A673 (cell line): ENCODE measurements at regions not wholly inside any gene's neighbourhood (a gene's known extent, or its start where the extent isn't known, plus 50 kb on each side); places are given as distances from the start of the nearest gene placed in this dataset.

Experiments
- BruUV-seq: library from RNA; stranded (reverse); fragments of 400-500 nt; replicated peaks from 2 replicates; lab custom pipeline; 2021; lab: Mats Ljungman, UMichigan
- CTCF ChIA-PET: fragments of 300-600 bp; sonication (Branson Sonifier 250); formaldehyde crosslinking; loops from one replicate; lab custom pipeline; 2022; ENCODE audit warnings: antibody characterized with exemption; lab: Charles Lee
- POLR2A ChIA-PET: fragments of 300-600 bp; sonication (Branson Sonifier 250); formaldehyde crosslinking; loops from one replicate; lab custom pipeline; 2022; ENCODE audit warnings: antibody characterized with exemption; ENCODE audit not compliant: low non-redundant PET; lab: Charles Lee
- DNase-seq: peaks from one replicate; pipeline ENCODE4 v3.0.0-alpha.2; 2015; ENCODE audit warnings: low spot score
- H3K27ac ChIP-seq: fragments of 200-600 bp; sonication (generic); 2 replicates; pipeline ENCODE4 v1.5.1; 2016; ENCODE audit warnings: mixed run types, low read depth, mild to moderate bottlenecking, mixed read lengths, antibody characterized with exemption, low read length; ENCODE audit not compliant: poor library complexity, severe bottlenecking
- H3K27me3 ChIP-seq: fragments of 200-600 bp; sonication (generic); replicated peaks from 2 replicates; pipeline ENCODE4 v1.6.1; 2017; ENCODE audit warnings: mixed run types, low read depth, mild to moderate bottlenecking, mixed read lengths, antibody characterized with exemption, low read length; ENCODE audit not compliant: insufficient read depth, poor library complexity
- H3K36me3 ChIP-seq: fragments of 200-600 bp; sonication (generic); 2 replicates; pipeline ENCODE4 v1.6.1; 2016; ENCODE audit warnings: mixed run types, mild to moderate bottlenecking, mixed read lengths, antibody characterized with exemption, low read length; ENCODE audit not compliant: insufficient read depth, poor library complexity, severe bottlenecking
- H3K4me1 ChIP-seq: fragments of 200-600 bp; sonication (generic); 2 replicates; pipeline ENCODE4 v1.6.1; 2017; ENCODE audit warnings: mixed run types, mild to moderate bottlenecking, mixed read lengths, antibody characterized with exemption, low read length; ENCODE audit not compliant: insufficient read depth, poor library complexity, severe bottlenecking
- H3K4me3 ChIP-seq: fragments of 200-600 bp; sonication (generic); 2 replicates; pipeline ENCODE4 v1.5.1; 2016; ENCODE audit warnings: low read depth, mixed run types, mild to moderate bottlenecking, mixed read lengths, low read length; ENCODE audit not compliant: poor library complexity, severe bottlenecking
- H3K9me3 ChIP-seq: fragments of 200-600 bp; sonication (generic); 2 replicates; pipeline ENCODE4 v1.6.1; 2016; ENCODE audit warnings: mixed run types, low read depth, mild to moderate bottlenecking, mixed read lengths, antibody characterized with exemption, low read length; ENCODE audit not compliant: poor library complexity, severe bottlenecking
- EZH2 ChIP-seq: fragments of 200-600 bp; sonication (generic); IDR thresholded peaks from 2 replicates; pipeline ENCODE4 v1.6.1; 2017; ENCODE audit warnings: borderline replicate concordance, low read depth, mild to moderate bottlenecking, mixed read lengths, antibody characterized with exemption, low read length; ENCODE audit not compliant: poor library complexity, severe bottlenecking
- intact Hi-C: fragments of 100-400 bp; cut with micrococcal nuclease; formaldehyde crosslinking; loops from one replicate; pipeline ENCODE4 v1.10.0; 2022; ENCODE audit not compliant: unreplicated experiment
- TF ChIP-seq, protein P1 (sequence below): fragments of 300-800, 200-600 bp; sonication (generic); conservative IDR thresholded peaks from 2 replicates; pipeline ENCODE4 v1.5.1; 2017; ENCODE audit warnings: low read depth, mild to moderate bottlenecking, antibody characterized with exemption, low read length, moderate library complexity, mixed read lengths

DNA sequence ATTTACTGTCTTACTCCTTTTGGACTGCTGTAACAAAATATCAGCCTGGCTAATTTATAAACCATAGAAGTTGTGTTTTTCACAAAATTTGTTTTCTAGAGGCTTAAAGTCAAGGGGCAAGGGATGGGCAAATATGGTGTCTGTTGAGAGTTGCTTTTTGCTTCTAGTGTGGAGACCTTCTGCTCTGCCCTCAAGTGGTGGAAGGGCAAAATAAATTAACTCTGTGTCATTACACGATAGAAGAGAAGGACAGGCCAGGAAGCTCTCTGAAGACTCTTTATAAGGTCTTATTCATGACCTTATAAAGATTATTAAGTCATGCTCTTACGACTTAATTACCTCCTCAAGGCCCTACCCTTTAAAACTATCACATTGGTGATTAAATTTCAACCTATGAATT is 181.2 kb upstream of the LRATD1 start:
- intact Hi-C loops, result no loop called here
- POLR2A ChIA-PET, result no interaction called here
- Histone ChIP-seq H3K36me3 (no peaks in the 10 kb centered on the region), H3K4me3 (no peak overlapping the region), H3K9me3 (no peaks in the 10 kb centered on the region), H3K4me1 (no peaks in the 10 kb centered on the region), H3K27me3 (no peaks in the 10 kb centered on the region), H3K27ac (no peak overlapping the region)
- no TSS peak for BruUV-seq
- CTCF ChIA-PET, result no interaction called here
- DNase-seq, result no peak
- TF ChIP-seq, protein P1, sequence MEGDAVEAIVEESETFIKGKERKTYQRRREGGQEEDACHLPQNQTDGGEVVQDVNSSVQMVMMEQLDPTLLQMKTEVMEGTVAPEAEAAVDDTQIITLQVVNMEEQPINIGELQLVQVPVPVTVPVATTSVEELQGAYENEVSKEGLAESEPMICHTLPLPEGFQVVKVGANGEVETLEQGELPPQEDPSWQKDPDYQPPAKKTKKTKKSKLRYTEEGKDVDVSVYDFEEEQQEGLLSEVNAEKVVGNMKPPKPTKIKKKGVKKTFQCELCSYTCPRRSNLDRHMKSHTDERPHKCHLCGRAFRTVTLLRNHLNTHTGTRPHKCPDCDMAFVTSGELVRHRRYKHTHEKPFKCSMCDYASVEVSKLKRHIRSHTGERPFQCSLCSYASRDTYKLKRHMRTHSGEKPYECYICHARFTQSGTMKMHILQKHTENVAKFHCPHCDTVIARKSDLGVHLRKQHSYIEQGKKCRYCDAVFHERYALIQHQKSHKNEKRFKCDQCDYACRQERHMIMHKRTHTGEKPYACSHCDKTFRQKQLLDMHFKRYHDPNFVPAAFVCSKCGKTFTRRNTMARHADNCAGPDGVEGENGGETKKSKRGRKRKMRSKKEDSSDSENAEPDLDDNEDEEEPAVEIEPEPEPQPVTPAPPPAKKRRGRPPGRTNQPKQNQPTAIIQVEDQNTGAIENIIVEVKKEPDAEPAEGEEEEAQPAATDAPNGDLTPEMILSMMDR, result no peak
- no peak for TF ChIP-seq EZH2

DNA sequence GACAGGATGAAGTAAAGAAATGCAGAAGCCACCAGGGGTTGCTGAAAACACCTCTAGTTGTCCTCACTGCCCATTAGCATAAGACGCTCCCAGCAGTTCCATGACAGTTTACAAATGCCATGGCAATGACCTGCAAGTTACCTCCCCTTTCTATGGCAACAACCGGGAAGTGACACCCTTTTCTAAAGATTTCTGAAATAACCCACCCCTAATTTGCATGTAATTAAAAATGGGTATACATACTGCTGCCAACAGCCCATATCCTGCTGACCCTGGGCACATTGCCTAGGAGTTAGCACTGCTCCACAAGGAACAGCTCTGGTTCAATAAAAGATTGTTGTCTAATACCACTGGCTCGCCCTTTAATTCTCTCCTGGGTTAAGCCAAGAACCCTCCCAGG is 178.3 kb upstream of the LRATD1 start:
- no TSS peak for BruUV-seq
- CTCF ChIA-PET, result no interaction called here
- intact Hi-C loops, result no loop called here
- no peak overlapping the region for H3K4me3 ChIP-seq
- H3K4me1 ChIP-seq, result no peaks in the 10 kb centered on the region
- H3K36me3 ChIP-seq, result no peaks in the 10 kb centered on the region
- no peaks in the 10 kb centered on the region for H3K27me3 ChIP-seq
- no peak for TF ChIP-seq EZH2
- TF ChIP-seq, protein P1, result no peak
- H3K27ac ChIP-seq, result no peak overlapping the region
- POLR2A ChIA-PET, result no interaction called here
- H3K9me3 ChIP-seq, result no peaks in the 10 kb centered on the region
- DNase-seq, result no peak

DNA sequence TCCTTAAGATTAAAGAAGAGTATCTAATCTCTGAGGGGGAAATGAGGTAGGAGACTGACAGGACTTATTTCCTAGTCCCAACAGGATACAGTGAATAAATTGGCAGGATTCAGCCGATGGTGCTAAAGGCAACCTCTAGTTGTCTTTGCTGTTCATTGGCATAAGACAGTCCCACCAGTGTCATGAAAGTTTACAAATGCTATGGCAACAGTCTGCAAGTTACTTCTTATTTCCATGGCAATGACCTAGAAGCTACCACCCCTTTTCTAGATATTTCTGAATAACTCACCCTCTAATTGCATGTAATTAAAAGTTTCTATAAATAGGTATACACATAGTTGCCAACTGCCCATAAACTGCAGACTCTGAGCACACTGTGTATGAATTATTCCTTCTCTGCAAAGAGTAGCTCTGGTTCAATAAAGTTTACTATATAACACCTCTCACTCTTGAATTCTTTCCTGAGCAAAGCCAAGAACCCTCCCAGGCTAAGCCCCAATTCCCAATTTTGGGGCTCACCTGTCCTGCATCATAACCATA is 172.7 kb upstream of the LRATD1 start:
- no TSS peak for BruUV-seq
- H3K27ac ChIP-seq, result no peak overlapping the region
- no peaks in the 10 kb centered on the region for H3K9me3 ChIP-seq
- no peaks in the 10 kb centered on the region for H3K4me1 ChIP-seq
- ChIA-PET CTCF (no interaction called here), POLR2A (no interaction called here)
- H3K4me3 ChIP-seq, result no peak overlapping the region
- DNase-seq, result no peak
- no peaks in the 10 kb centered on the region for H3K36me3 ChIP-seq
- no peaks in the 10 kb centered on the region for H3K27me3 ChIP-seq
- intact Hi-C loops, result no loop called here
- TF ChIP-seq, protein P1, result no peak
- no peak for TF ChIP-seq EZH2
